ENCODE measurements at regions not wholly inside any gene's neighbourhood (a gene's known extent, or its start where the extent isn't known, plus 50 kb on each side); places are given as distances from the start of the nearest gene placed in this dataset.

DNA sequence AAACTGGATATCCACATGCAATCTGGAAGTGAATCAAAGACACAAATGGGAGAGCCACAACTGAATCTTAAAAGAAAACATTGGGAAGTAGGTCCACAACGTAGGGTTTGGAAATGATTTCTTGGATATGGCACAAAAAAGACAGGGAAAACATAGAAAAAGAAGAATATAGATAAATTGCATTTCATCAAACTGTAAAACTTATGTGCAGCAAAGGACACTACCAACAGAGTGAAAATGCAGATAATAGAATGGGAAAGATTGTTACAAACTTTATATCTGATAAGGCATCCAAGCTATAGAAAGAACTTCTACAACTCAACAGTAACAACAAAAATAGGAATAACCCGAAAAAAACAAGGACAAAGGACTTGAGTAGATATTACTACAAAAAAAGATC lies 89.6 kb downstream of the ZNF280B start:
- Histone ChIP-seq H2BK120ac (ENCODE audit: low read depth, low read length, poor library complexity, severe bottlenecking) (no peak overlapping the region), H3K4me2 (ENCODE audit: insufficient read depth, insufficient read length, low read length) (no peak overlapping the region), H3K18ac (ENCODE audit: insufficient read length, low read depth, low read length) (no peak overlapping the region), H3K23me2 (ENCODE audit: insufficient read length, low read depth, low read length, poor library complexity, severe bottlenecking) (no peaks in the 10 kb centered on the region), H3K9ac (ENCODE audit: extremely low read depth, insufficient read length, low read length) (no peak overlapping the region), H4K91ac (ENCODE audit: insufficient read length, low read depth, low read length) (no peak overlapping the region), H3K27me3 (ENCODE audit: insufficient read depth, low read length) (peaks cover 68% of the 10 kb centered on the region), H2AFZ (ENCODE audit: low read length) (no peak overlapping the region), H3K23ac (ENCODE audit: insufficient read length, low read depth, low read length) (no peak overlapping the region), H3K4me1 (ENCODE audit: insufficient read depth, low read length) (no peaks in the 10 kb centered on the region), H3K27ac (ENCODE audit: insufficient read length, low read depth, low read length) (no peak overlapping the region), H3K9me3 (ENCODE audit: control insufficient read depth, low read depth, low read length) (no peaks in the 10 kb centered on the region), H2BK15ac (ENCODE audit: low read depth, low read length) (no peak overlapping the region), H4K5ac (ENCODE audit: insufficient read length, low read depth, low read length) (no peak overlapping the region), H4K8ac (replicated peaks; ENCODE audit: insufficient read length, low read depth, low read length) (no peak overlapping the region), H2BK12ac (ENCODE audit: insufficient read length, low read depth, low read length) (no peak overlapping the region), H3T11ph (ENCODE audit: low read length) (no peak overlapping the region), H2BK5ac (ENCODE audit: insufficient read length, low read length) (no peak overlapping the region), H3K14ac (ENCODE audit: insufficient read depth, low read length) (no peak overlapping the region), H3K4ac (ENCODE audit: low read depth, low read length) (no peak overlapping the region), H3K79me2 (ENCODE audit: insufficient read depth, low read length) (no peaks in the 10 kb centered on the region), H4K20me1 (ENCODE audit: control insufficient read depth, insufficient read depth, insufficient read length) (no peaks in the 10 kb centered on the region), H3K56ac (ENCODE audit: insufficient read length, low read depth, low read length) (no peak overlapping the region), H2AK5ac (ENCODE audit: insufficient read length, low read length) (no peak overlapping the region), H3K79me1 (ENCODE audit: insufficient read depth, low read depth, low read length, poor library complexity, severe bottlenecking) (no peaks in the 10 kb centered on the region), H2BK20ac (ENCODE audit: low read depth, low read length, poor library complexity, severe bottlenecking) (no peak overlapping the region)
- TF ChIP-seq, protein P1, sequence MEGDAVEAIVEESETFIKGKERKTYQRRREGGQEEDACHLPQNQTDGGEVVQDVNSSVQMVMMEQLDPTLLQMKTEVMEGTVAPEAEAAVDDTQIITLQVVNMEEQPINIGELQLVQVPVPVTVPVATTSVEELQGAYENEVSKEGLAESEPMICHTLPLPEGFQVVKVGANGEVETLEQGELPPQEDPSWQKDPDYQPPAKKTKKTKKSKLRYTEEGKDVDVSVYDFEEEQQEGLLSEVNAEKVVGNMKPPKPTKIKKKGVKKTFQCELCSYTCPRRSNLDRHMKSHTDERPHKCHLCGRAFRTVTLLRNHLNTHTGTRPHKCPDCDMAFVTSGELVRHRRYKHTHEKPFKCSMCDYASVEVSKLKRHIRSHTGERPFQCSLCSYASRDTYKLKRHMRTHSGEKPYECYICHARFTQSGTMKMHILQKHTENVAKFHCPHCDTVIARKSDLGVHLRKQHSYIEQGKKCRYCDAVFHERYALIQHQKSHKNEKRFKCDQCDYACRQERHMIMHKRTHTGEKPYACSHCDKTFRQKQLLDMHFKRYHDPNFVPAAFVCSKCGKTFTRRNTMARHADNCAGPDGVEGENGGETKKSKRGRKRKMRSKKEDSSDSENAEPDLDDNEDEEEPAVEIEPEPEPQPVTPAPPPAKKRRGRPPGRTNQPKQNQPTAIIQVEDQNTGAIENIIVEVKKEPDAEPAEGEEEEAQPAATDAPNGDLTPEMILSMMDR (conservative IDR thresholded peaks at IDR 0.05), result no peak
- peaks cover 99% of the 10 kb centered on the region for H3K27me3 Mint-ChIP-seq (ENCODE audit: low read depth)
- 0 out of 4 replicates have a peak, but pooled peaks cover 0 to under 1% of the 10 kb centered on the region in 2 experiments for H3K4me1 Mint-ChIP-seq
- no peak overlapping the region for H3K4me3 Mint-ChIP-seq
- DNase-seq, result no peak
- H3K27ac Mint-ChIP-seq, result no peak overlapping the region
- WGBS (ENCODE audit: extremely low coverage, insufficient read length, low lambda C conversion rate), result no CpG with 5 or more reads among the region's 2 CpGs
- H3K36me3 Mint-ChIP-seq (ENCODE audit: insufficient read depth in 1 of 3, low read depth in 3 of 3), result no peaks in the 10 kb centered on the region
- H3K9me3 Mint-ChIP-seq, result peaks cover 0 to under 1% of the 10 kb centered on the region in 2 experiments; a peak in 2 of 5 replicates
